RWPE2 (cell line): ENCODE measurements at regions not wholly inside any gene's neighbourhood (a gene's known extent, or its start where the extent isn't known, plus 50 kb on each side); places are given as distances from the start of the nearest gene placed in this dataset.

Experiments
- ATAC-seq: fragments of 200-7000 bp; cut with Tn5 transposase; 3 replicates; pipeline ENCODE4 v1.9.1; 2021; ENCODE audit warnings: low read depth
- DNase-seq: peaks from one replicate; pipeline ENCODE4 v3.0.0-alpha.2; 2020; ENCODE audit warnings: low spot score
- H3K27ac ChIP-seq: fragments of 450-650 bp; 2 replicates; pipeline ENCODE4 v1.5.1; 2017; ENCODE audit warnings: mild to moderate bottlenecking; ENCODE audit not compliant: poor library complexity, severe bottlenecking
- H3K27me3 ChIP-seq: fragments of 250-450 bp; sonication (Bioruptor Pico); 2 replicates; pipeline ENCODE4 v1.5.1; 2021; ENCODE audit warnings: mild to moderate bottlenecking, moderate library complexity; ENCODE audit not compliant: insufficient read depth, poor library complexity, severe bottlenecking
- H3K36me3 ChIP-seq: fragments of 250-450 bp; sonication (Bioruptor Pico); 2 replicates; pipeline ENCODE4 v1.5.1; 2020; ENCODE audit warnings: low read depth, mild to moderate bottlenecking, moderate library complexity
- H3K4me1 ChIP-seq: fragments of 250-450 bp; sonication (Bioruptor Pico); 2 replicates; pipeline ENCODE4 v1.5.1; 2021; ENCODE audit warnings: mild to moderate bottlenecking, moderate library complexity; ENCODE audit not compliant: insufficient read depth, poor library complexity, severe bottlenecking
- H3K4me3 ChIP-seq: fragments of 250-450 bp; sonication (Bioruptor Pico); 2 replicates; pipeline ENCODE4 v1.5.1; 2021; ENCODE audit warnings: mild to moderate bottlenecking, moderate library complexity; ENCODE audit not compliant: severe bottlenecking
- H3K9me3 ChIP-seq: fragments of 250-450 bp; sonication (Bioruptor Pico); 2 replicates; pipeline ENCODE4 v1.5.1; 2021; ENCODE audit warnings: mild to moderate bottlenecking, moderate library complexity; ENCODE audit not compliant: severe bottlenecking
- TF ChIP-seq, protein P1 (sequence below): fragments of 450-650 bp; IDR thresholded peaks from one replicate; pipeline ENCODE4 v1.5.1; 2017; ENCODE audit warnings: mild to moderate bottlenecking, moderate library complexity; ENCODE audit not compliant: poor library complexity, severe bottlenecking

DNA sequence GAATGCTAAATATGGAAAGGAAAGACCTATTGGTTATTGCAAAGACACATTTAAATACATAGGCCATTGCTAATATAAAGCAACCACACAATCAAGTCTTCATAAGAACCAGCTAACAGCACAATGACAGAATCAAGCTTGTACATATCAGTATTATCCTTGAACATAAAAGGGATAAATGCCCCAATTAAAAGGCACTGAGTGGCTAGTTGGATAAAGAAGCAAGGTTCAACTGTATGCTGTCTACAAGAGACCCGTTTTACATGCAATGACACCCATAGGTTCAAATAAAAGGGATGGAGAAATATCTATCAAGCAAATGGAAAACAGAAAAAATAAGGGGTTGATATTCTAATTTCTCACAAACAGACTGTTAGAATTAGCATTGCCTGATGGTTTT is 706.1 kb downstream of the EPHA3 start:
- Histone ChIP-seq H3K4me1 (no peaks in the 10 kb centered on the region), H3K9me3 (no peaks in the 10 kb centered on the region), H3K4me3 (no peak overlapping the region), H3K27ac (no peak overlapping the region), H3K36me3 (no peaks in the 10 kb centered on the region), H3K27me3 (no peaks in the 10 kb centered on the region)
- DNase-seq (no peak), ATAC-seq (no peak)
- TF ChIP-seq, protein P1, sequence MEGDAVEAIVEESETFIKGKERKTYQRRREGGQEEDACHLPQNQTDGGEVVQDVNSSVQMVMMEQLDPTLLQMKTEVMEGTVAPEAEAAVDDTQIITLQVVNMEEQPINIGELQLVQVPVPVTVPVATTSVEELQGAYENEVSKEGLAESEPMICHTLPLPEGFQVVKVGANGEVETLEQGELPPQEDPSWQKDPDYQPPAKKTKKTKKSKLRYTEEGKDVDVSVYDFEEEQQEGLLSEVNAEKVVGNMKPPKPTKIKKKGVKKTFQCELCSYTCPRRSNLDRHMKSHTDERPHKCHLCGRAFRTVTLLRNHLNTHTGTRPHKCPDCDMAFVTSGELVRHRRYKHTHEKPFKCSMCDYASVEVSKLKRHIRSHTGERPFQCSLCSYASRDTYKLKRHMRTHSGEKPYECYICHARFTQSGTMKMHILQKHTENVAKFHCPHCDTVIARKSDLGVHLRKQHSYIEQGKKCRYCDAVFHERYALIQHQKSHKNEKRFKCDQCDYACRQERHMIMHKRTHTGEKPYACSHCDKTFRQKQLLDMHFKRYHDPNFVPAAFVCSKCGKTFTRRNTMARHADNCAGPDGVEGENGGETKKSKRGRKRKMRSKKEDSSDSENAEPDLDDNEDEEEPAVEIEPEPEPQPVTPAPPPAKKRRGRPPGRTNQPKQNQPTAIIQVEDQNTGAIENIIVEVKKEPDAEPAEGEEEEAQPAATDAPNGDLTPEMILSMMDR: no peak

DNA sequence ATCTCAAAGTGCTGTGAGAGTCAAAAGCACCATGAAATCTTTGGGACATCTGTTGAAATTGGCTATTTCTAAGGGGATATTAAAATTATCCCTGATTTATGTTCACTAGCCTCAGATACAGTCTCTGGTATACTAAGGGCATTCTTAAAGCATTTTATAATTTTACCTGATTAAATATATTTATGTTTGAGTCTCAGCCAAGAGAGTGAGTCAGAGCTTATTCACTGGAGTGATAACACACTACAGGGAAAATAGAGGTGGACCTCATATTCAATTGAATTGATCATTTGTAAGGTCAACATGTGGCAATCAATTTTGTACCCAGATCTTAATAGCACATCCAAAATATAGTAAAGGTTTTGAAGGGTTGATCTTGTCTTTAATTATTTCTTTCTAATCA is 733.6 kb downstream of the EPHA3 start:
- Histone ChIP-seq H3K9me3 (no peaks in the 10 kb centered on the region), H3K27ac (no peak overlapping the region), H3K36me3 (no peaks in the 10 kb centered on the region), H3K4me3 (no peak overlapping the region), H3K4me1 (no peaks in the 10 kb centered on the region), H3K27me3 (no peaks in the 10 kb centered on the region)
- DNase-seq (no peak), ATAC-seq (no peak)
- TF ChIP-seq, protein P1: no peak

DNA sequence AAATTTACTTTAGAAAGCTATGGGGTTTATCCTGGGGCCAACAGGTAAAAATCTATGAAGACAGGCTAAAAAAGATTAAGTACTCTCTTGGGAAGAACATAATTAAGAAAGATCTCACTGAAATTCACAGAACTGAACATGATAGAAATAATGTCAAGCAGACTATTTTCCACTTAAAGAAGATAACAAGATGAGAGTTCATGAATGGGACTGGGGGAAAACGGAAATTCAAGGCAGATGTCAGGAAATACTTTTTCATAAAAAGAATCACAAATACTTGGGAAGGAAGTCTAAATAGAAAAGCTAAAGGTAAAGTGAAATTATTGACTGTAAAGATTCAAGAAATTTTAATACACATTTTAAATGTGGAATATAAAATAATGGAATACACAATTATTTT is 737.6 kb downstream of the EPHA3 start:
- no peak for ATAC-seq

DNA sequence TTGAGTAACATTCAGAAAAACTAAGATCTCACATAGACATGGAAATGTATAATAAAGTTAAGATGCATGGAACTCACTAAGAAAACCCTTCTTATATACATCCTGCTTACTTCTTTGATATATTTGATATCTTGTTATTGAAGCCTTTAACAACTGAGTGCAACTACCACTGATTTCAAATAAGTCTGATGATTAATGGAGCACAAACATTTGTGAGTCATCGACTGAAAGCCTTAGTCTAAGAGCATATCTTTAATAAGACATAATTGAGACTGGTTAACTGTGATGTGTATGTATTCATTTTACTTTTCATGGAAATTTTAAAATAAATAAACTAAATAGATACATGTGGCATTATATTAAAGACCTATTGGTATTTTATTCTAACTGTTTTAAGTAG is 740.5 kb downstream of the EPHA3 start:
- Histone ChIP-seq H3K27ac (no peak overlapping the region), H3K36me3 (no peaks in the 10 kb centered on the region), H3K4me1 (no peaks in the 10 kb centered on the region), H3K9me3 (no peaks in the 10 kb centered on the region), H3K4me3 (no peak overlapping the region), H3K27me3 (peaks cover 3% of the 10 kb centered on the region)
- ATAC-seq (0 out of 3 replicates have a peak, but pooled peaks have one; percentile 42), DNase-seq (no peak)
- TF ChIP-seq, protein P1: no peak

More for the DNA sequence above, 737.6 kb downstream of the EPHA3 start:
- H3K27ac ChIP-seq: no peak overlapping the region
- no peaks in the 10 kb centered on the region for H3K9me3 ChIP-seq
- H3K36me3 ChIP-seq: no peaks in the 10 kb centered on the region
- no peaks in the 10 kb centered on the region for H3K4me1 ChIP-seq
- H3K4me3 ChIP-seq: no peak overlapping the region
- no peaks in the 10 kb centered on the region for H3K27me3 ChIP-seq
- no peak for DNase-seq
- TF ChIP-seq, protein P1: no peak

DNA sequence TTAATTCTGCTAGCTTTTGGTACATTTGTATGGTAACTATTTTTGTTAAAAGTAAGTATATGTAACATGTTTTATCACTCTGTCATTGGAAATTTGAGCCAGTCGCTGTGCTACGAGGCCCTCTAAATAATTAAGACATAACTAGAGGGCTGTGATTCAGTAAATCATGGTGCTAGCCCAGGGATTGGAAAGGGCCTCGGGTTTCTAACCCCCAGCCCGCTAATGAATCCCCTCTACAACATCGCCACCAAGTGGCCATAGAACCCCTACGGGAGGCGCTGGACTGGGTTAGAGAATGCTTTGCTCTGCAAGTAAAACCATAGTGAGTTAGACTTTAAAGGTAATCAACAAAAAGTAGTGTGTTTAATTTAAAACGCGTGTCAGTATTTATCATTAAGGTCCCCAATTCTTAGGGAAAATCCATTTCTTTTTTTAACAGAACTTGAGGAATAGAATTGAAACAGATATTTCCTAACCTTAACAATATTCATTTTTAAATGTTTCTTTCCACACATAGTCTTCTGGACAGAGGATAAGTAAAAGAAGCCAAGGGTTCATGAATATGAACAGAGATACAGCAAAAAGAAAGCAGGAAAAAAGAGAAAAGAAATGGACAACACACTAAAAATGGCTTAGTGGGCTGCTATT is 744.7 kb downstream of the EPHA3 start:
- no peak for DNase-seq
- Histone ChIP-seq H3K4me1 (no peaks in the 10 kb centered on the region), H3K4me3 (no peak overlapping the region), H3K36me3 (no peaks in the 10 kb centered on the region), H3K27me3 (peaks cover 3% of the 10 kb centered on the region), H3K9me3 (no peaks in the 10 kb centered on the region), H3K27ac (no peak overlapping the region)
- ATAC-seq: peak; percentile 79
- TF ChIP-seq, protein P1: peak; percentile 77
